Osteoblast (primary cell): ENCODE measurements at regions not wholly inside any gene's neighbourhood (a gene's known extent, or its start where the extent isn't known, plus 50 kb on each side); places are given as distances from the start of the nearest gene placed in this dataset.

Source experiments
- DNase-seq: peaks from one replicate; pipeline ENCODE4 v3.0.0; 2011; ENCODE audit warnings: low spot score, mixed read lengths; ENCODE audit not compliant: insufficient read length; ENCODE audit errors: missing footprints
- H2AFZ ChIP-seq: 2 replicates; pipeline ENCODE4 v1.6.0; 2011; ENCODE audit warnings: mild to moderate bottlenecking, low read length
- H3K27ac ChIP-seq: 2 replicates; pipeline ENCODE4 v1.5.1; 2011; ENCODE audit warnings: mild to moderate bottlenecking, low read depth, low read length, moderate library complexity
- H3K27me3 ChIP-seq: 2 replicates; pipeline ENCODE4 v1.6.0; 2012; ENCODE audit warnings: mild to moderate bottlenecking, control low read depth, inconsistent platforms, low read length, moderate library complexity; ENCODE audit not compliant: insufficient read depth
- H3K36me3 ChIP-seq: 2 replicates; pipeline ENCODE4 v1.5.1; 2011; ENCODE audit warnings: mild to moderate bottlenecking, low read length, control low read depth, moderate library complexity; ENCODE audit not compliant: insufficient read depth
- H3K4me1 ChIP-seq: 2 replicates; pipeline ENCODE4 v1.5.1; 2011; ENCODE audit warnings: mild to moderate bottlenecking, low read length, control low read depth, moderate library complexity; ENCODE audit not compliant: insufficient read depth
- H3K4me2 ChIP-seq: 2 replicates; pipeline ENCODE4 v1.6.0; 2011; ENCODE audit warnings: mild to moderate bottlenecking, low read length; ENCODE audit not compliant: insufficient read depth
- H3K4me3 ChIP-seq: fragments of 200-600 bp; sonication (generic); 3 replicates; pipeline ENCODE4 v1.5.1; 2012; ENCODE audit warnings: mild to moderate bottlenecking, low read length, inconsistent platforms; ENCODE audit not compliant: insufficient read depth
- H3K79me2 ChIP-seq: 2 replicates; pipeline ENCODE4 v1.6.0; 2012; ENCODE audit warnings: mild to moderate bottlenecking, low read length, control low read depth, inconsistent platforms; ENCODE audit not compliant: insufficient read depth
- H3K9me3 ChIP-seq: 2 replicates; pipeline ENCODE4 v1.5.1; 2011; ENCODE audit warnings: low read depth, low read length, control low read depth
- H4K20me1 ChIP-seq: 2 replicates; pipeline ENCODE4 v1.6.0; 2012; ENCODE audit warnings: mild to moderate bottlenecking, low read length, control low read depth; ENCODE audit not compliant: insufficient read depth
- TF ChIP-seq, protein P1 (sequence below): IDR thresholded peaks from 2 replicates; pipeline ENCODE4 v1.5.1; 2011; ENCODE audit warnings: mild to moderate bottlenecking, low read depth, low read length, moderate library complexity; ENCODE audit errors: extremely low read depth

DNA sequence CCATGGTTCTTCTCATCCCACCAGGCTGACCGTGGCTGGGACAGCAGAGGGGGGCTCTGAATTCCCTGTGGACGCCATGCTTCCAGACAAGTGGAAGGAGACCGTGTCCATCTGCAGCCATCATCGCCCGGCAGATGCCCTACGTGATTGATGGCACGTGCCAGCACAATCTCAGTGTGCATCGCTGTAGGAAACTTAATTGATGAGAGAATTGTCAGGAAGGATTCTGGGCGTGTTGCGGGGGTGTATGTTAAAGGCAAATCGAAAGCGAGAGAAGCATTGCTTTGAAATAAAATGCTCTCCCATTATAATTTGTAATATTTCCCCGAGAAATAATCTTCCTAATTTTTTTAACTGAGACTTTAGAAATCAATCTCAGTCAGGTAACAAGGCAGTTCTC lies 185.5 kb upstream of the CDH4 start:
- Histone ChIP-seq H3K79me2 (no peaks in the 10 kb centered on the region), H3K36me3 (no peaks in the 10 kb centered on the region), H4K20me1 (no peaks in the 10 kb centered on the region), H3K9me3 (no peaks in the 10 kb centered on the region), H3K4me2 (no peak overlapping the region), H3K4me3 (no peak overlapping the region), H2AFZ (no peak overlapping the region), H3K27ac (no peak overlapping the region), H3K27me3 (no peaks in the 10 kb centered on the region), H3K4me1 (no peaks in the 10 kb centered on the region)
- DNase-seq: no peak
- TF ChIP-seq, protein P1, sequence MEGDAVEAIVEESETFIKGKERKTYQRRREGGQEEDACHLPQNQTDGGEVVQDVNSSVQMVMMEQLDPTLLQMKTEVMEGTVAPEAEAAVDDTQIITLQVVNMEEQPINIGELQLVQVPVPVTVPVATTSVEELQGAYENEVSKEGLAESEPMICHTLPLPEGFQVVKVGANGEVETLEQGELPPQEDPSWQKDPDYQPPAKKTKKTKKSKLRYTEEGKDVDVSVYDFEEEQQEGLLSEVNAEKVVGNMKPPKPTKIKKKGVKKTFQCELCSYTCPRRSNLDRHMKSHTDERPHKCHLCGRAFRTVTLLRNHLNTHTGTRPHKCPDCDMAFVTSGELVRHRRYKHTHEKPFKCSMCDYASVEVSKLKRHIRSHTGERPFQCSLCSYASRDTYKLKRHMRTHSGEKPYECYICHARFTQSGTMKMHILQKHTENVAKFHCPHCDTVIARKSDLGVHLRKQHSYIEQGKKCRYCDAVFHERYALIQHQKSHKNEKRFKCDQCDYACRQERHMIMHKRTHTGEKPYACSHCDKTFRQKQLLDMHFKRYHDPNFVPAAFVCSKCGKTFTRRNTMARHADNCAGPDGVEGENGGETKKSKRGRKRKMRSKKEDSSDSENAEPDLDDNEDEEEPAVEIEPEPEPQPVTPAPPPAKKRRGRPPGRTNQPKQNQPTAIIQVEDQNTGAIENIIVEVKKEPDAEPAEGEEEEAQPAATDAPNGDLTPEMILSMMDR: no peak

DNA sequence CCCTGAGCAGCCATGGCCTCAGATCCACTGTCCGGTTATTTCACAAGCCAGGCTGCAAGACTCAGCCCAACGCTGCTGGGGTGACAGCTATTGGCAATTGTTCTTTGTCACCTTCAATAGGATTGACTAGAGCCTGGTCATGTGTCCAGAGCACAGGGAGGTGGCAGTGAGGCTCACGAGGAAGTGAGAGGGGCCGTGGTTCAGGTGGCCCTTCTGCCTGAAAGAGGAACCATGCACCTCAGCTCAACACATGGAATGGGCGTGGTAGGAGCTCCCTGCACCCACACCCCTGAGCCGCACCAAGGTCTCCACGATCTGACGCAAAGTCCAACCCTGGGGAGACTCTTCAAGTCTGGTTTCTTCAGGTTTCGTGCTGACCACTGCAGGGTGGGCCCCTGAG lies 184.8 kb upstream of the CDH4 start:
- no peaks in the 10 kb centered on the region for H3K36me3 ChIP-seq
- no peak for DNase-seq
- H3K4me3 ChIP-seq: no peak overlapping the region
- H3K27ac ChIP-seq: no peak overlapping the region
- H2AFZ ChIP-seq: no peak overlapping the region
- H4K20me1 ChIP-seq: no peaks in the 10 kb centered on the region
- no peaks in the 10 kb centered on the region for H3K9me3 ChIP-seq
- H3K79me2 ChIP-seq: no peaks in the 10 kb centered on the region
- no peaks in the 10 kb centered on the region for H3K27me3 ChIP-seq
- H3K4me2 ChIP-seq: no peak overlapping the region
- TF ChIP-seq, protein P1: no peak
- no peaks in the 10 kb centered on the region for H3K4me1 ChIP-seq

DNA sequence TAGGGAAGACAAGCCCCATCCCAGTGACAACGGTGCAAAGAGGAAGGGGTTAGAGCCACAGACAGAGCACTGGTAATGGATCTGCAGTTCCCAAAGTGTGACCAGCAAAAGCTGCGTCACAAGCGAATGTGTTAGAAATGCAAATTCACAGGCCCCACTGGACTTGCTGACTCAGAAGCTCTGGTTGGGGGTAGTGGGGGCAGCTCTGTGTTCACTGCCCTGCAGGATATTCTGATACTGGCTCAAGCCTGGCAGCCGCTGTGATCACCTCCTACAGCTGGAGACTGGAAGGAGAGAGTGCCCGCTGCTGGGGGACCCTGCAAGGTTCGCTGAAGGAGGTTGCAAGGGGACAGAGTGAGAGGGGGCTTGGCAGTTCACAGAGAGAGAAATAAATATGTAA lies 179.7 kb upstream of the CDH4 start:
- TF ChIP-seq, protein P1: no peak
- Histone ChIP-seq H3K4me2 (no peak overlapping the region), H3K9me3 (no peaks in the 10 kb centered on the region), H4K20me1 (no peaks in the 10 kb centered on the region), H2AFZ (no peak overlapping the region), H3K27me3 (no peaks in the 10 kb centered on the region), H3K4me1 (no peaks in the 10 kb centered on the region), H3K27ac (no peak overlapping the region), H3K4me3 (no peak overlapping the region), H3K79me2 (no peaks in the 10 kb centered on the region), H3K36me3 (no peaks in the 10 kb centered on the region)
- DNase-seq: no peak

DNA sequence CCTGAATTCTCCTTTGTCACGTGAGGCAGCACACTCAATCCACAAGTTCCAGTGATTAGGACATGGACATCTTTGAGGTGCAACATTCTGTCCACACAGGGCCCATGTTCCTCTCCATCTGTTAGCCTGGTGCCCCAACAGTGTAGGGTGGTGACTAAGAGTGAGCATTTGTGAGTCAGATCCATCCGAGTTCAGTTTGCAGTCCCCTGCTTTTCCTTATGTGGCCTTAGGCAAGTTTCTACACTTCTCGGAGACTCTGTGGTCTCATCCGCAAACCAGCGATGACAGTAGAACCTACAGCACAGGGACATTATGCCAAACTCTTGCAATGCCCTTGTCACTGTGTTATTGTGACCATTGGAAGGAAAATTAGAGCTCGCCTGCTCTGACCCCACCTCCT lies 178.7 kb upstream of the CDH4 start:
- Histone ChIP-seq H3K4me1 (no peaks in the 10 kb centered on the region), H3K79me2 (no peaks in the 10 kb centered on the region), H3K4me2 (no peak overlapping the region), H2AFZ (no peak overlapping the region), H3K4me3 (no peak overlapping the region), H4K20me1 (no peaks in the 10 kb centered on the region), H3K27ac (no peak overlapping the region), H3K36me3 (no peaks in the 10 kb centered on the region), H3K27me3 (no peaks in the 10 kb centered on the region), H3K9me3 (no peaks in the 10 kb centered on the region)
- TF ChIP-seq, protein P1: no peak
- DNase-seq: no peak
